ENCODE measurements at regions not wholly inside any gene's neighbourhood (a gene's known extent, or its start where the extent isn't known, plus 50 kb on each side); places are given as distances from the start of the nearest gene placed in this dataset.

- no peak overlapping the region for H4K91ac ChIP-seq (ENCODE audit: insufficient read length, low read depth, low read length)
- no peak overlapping the region for H3K4me3 Mint-ChIP-seq
- H3K9me3 Mint-ChIP-seq = peaks cover 22 to 27% of the 10 kb centered on the region in 2 experiments
- no peak overlapping the region for H3K23ac ChIP-seq (ENCODE audit: insufficient read length, low read depth, low read length)
- no peaks in the 10 kb centered on the region for H3K27me3 ChIP-seq (ENCODE audit: insufficient read depth, low read length)
- no peak overlapping the region for H2BK15ac ChIP-seq (ENCODE audit: low read depth, low read length)
- H2BK20ac ChIP-seq (ENCODE audit: low read depth, low read length, poor library complexity, severe bottlenecking) = no peak overlapping the region
- no peak overlapping the region for H2BK12ac ChIP-seq (ENCODE audit: insufficient read length, low read depth, low read length)
- TF ChIP-seq CTCF (conservative IDR thresholded peaks at IDR 0.05) = peak; percentile 64; the same call in 2 of the 3 replicates
- H3K18ac ChIP-seq (ENCODE audit: insufficient read length, low read depth, low read length) = no peak overlapping the region
- no peaks in the 10 kb centered on the region for H4K20me1 ChIP-seq (ENCODE audit: control insufficient read depth, insufficient read depth, insufficient read length)
- H3K79me2 ChIP-seq (ENCODE audit: insufficient read depth, low read length) = no peaks in the 10 kb centered on the region
- no peak overlapping the region for H3T11ph ChIP-seq (ENCODE audit: low read length)
- no peaks in the 10 kb centered on the region for H3K79me1 ChIP-seq (ENCODE audit: insufficient read depth, low read depth, low read length, poor library complexity, severe bottlenecking)
- peaks cover 18 to 35% of the 10 kb centered on the region in 2 experiments for H3K4me1 Mint-ChIP-seq
- DNase-seq = no peak
- no peak overlapping the region for H3K56ac ChIP-seq (ENCODE audit: insufficient read length, low read depth, low read length)
- H3K27ac ChIP-seq (ENCODE audit: insufficient read length, low read depth, low read length) = no peak overlapping the region
- H3K4ac ChIP-seq (ENCODE audit: low read depth, low read length) = no peak overlapping the region
- H3K27me3 Mint-ChIP-seq (ENCODE audit: low read depth) = no peaks in the 10 kb centered on the region
- no peak overlapping the region for H2BK5ac ChIP-seq (ENCODE audit: insufficient read length, low read length)
- H3K23me2 ChIP-seq (ENCODE audit: insufficient read length, low read depth, low read length, poor library complexity, severe bottlenecking) = no peaks in the 10 kb centered on the region
- no peak overlapping the region for H3K14ac ChIP-seq (ENCODE audit: insufficient read depth, low read length)
- no peak overlapping the region for H3K9ac ChIP-seq (ENCODE audit: extremely low read depth, insufficient read length, low read length)
- H2BK120ac ChIP-seq (ENCODE audit: low read depth, low read length, poor library complexity, severe bottlenecking) = no peak overlapping the region
- peaks cover 2 to 41% (median 11%) of the 10 kb centered on the region in 3 experiments for H3K36me3 Mint-ChIP-seq (ENCODE audit: insufficient read depth in 1 of 3, low read depth in 3 of 3)
- H3K4me2 ChIP-seq (ENCODE audit: insufficient read depth, insufficient read length, low read length) = no peak overlapping the region
- H3K9me3 ChIP-seq (ENCODE audit: control insufficient read depth, low read depth, low read length) = no peaks in the 10 kb centered on the region
- no peak overlapping the region for H3K27ac Mint-ChIP-seq
- no peaks in the 10 kb centered on the region for H3K4me1 ChIP-seq (ENCODE audit: insufficient read depth, low read length)
- H2AFZ ChIP-seq (ENCODE audit: low read length) = no peak overlapping the region
- no peak overlapping the region for H4K8ac ChIP-seq (replicated peaks; ENCODE audit: insufficient read length, low read depth, low read length)
- no peak overlapping the region for H4K5ac ChIP-seq (ENCODE audit: insufficient read length, low read depth, low read length)
- H2AK5ac ChIP-seq (ENCODE audit: insufficient read length, low read length) = no peak overlapping the region
These were observed 528.7 kb downstream of the TMA16 start for GRCh38 chr4:164023214-164023613.
